ENCODE measurements at regions not wholly inside any gene's neighbourhood (a gene's known extent, or its start where the extent isn't known, plus 50 kb on each side); places are given as distances from the start of the nearest gene placed in this dataset.
"Not testable (repeated sequence)": the region's sequence is repeated elsewhere in the genome, so short reads cannot be mapped to it uniquely, and the experiment has no call there.

- no peak for DNase-seq
Measured at GRCh38 chr4:189800545-189801088, 140.1 kb upstream of the FRG1 start.

DNA sequence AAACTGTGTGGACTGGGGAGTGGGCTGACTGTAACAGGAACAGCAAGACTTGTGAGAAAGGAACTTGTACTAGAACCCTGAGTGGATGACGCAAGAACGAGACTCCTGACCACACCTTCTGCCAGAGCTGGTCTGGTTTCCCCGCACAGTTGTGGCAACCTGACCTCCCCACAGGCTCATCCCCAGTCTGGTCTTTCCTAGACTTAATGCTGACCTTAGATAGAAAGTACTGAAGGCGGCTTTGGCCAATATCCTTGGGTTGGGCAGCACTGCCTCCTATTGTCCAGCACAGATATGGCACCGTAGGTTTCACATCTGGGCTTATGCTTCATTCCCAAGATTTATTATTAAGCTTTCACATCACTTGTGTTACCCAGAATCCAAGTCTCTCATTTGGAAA is 137.8 kb upstream of the FRG1 start:
- no peak for DNase-seq

GRCh38 chr4:189804894-189805293 is 135.8 kb upstream of the FRG1 start:
- DNase-seq: no peak

DNA sequence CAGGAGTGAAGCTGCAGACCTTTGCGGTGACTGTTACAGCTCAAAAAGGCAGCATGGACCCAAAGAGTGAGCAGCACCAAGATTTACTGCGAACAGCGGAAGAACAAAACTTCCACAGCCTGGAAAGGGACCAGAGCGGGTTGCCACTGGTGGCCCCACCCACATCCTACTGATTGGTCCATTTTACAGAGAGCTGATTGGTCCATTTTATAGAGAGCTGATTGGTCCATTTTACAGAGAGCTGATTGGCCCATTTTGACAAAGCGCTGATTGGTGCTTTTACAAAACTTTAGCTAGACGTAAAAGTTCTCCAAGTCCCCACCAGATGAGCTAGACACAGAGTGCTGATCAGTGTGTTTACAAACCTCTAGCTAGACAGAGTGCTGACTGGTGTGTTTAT is 134.2 kb upstream of the FRG1 start:
- no peak for DNase-seq

DNA sequence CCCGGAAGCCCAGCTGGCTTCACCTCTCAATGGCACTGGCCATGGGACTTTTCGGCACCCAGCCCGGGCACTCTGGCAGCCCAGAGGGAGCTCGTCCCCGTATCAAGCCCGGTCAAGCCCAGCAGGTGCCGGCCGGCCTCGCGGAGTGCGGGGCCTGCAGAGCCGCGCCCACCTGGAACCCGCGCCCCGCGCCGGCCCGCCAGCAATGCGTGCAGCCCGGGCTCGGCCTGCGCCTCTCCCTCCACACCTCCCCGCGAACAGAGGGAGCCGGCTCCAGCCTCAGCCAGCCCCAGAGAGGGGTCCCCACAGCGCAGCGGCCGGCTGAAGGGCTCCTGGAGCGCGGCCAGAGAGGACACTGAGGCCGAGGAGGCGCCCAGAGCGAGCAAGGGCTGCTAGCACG is 133.6 kb upstream of the FRG1 start:
- DNase-seq: no peak

GRCh38 chr4:189809241-189809735 is 131.4 kb upstream of the FRG1 start:
- DNase-seq: no peak

GRCh38 chr4:189809839-189810238 is 130.8 kb upstream of the FRG1 start:
- no peak for DNase-seq

DNA sequence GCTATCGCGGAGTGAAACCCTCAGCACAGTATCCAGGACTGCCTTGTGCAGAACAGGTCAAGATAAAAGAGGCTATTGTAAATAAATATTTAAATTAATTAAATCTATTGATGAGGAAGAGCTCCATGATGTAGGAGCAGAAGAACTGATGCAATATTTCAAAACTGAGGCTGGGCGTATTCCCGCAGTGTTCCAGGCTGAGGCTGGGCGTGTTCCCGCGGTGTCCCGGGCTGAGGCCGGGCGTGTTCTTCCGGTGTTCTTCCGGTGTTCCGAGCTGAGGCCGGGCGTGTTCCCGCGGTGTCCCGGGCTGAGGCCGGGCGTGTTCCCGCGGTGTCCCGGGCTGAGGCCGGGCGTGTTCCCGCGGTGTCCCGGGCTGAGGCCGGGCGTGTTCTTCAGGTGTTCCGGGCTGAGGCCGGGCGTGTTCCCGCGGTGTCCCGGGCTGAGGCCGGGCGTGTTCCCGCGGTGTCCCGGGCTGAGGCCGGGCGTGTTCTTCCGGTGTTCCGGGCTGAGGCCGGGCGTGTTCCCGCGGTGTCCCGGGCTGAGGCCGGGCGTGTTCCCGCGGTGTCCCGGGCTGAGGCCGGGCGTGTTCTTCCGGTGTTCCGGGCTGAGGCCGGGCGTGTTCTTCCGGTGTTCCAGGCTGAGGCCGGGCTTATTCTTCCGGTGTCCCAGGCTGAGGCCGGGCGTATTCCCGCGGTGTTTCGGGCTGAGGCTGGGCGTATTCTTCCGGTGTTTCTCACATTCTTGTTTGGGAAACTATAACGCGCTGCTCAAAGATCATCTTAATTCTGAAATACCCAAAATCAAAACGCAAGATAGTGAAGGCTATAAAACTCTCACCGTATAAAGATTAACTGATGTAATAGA is 130.1 kb upstream of the FRG1 start:
- not testable (repeated sequence) for DNase-seq

- DNase-seq: no peak
Measured at GRCh38 chr4:189815404-189816192, 125.1 kb upstream of the FRG1 start.

DNA sequence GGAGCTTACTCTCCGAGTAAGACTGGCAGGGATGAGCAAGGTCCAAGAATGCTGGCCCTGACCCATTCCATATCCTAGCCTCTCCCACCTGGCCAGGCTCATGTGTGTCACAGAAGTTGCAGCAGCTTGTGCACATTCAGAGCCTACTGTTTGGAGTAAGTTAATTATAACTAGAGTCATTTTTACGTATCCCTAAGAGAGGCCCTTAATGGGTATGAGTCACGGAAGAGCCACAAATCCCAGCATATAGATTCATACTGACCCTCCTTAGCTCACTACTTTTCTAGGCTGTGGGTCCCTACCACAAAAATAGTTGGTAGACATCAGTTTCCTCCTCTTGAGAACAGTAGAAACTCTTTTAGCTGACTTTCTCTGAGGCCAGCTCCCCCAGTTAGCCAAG is 118.3 kb upstream of the FRG1 start:
- DNase-seq: no peak

DNA sequence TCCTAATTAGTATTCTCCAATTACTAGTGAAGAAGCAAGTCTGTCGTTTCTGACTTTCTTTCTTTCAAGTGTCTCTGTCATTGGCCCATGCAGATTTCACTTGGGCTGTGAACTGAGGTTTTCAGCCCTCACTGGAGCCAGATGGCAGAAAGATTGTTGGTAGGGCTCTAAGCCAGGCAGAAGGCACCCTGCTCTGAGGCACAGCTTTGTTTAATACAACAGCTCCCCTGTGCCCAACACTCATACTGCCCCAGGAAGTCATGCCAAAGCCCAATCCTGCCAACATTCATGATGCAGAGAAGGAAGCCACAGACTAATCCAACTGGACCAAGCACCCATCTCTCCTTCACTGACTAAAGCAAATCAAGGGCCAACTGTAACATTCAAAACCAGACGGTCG is 117.1 kb upstream of the FRG1 start:
- no peak for DNase-seq

- DNase-seq: no peak
Measured at GRCh38 chr4:189825466-189825865, 115.2 kb upstream of the FRG1 start.

DNA sequence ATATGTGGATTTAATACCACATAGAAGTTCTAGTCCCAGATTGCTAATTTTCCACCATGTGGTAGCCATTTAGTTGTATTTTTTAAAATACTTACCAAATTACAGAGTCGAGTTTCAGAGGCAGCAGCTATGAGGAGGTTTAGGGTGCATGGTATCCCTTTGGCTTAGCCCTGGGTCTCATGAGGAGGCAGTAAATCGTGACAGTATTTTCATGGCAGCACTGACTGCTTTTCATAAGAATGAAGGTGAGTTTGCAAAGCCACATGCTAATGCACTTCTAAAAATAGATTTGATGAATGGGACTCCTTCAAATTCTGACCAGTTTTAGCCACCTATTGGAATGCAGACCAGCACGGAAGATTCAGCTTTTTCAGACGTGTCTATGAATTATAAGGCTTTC is 114.0 kb upstream of the FRG1 start:
- no peak for DNase-seq

GRCh38 chr4:189828081-189828697 is 112.5 kb upstream of the FRG1 start:
- DNase-seq: no peak

DNA sequence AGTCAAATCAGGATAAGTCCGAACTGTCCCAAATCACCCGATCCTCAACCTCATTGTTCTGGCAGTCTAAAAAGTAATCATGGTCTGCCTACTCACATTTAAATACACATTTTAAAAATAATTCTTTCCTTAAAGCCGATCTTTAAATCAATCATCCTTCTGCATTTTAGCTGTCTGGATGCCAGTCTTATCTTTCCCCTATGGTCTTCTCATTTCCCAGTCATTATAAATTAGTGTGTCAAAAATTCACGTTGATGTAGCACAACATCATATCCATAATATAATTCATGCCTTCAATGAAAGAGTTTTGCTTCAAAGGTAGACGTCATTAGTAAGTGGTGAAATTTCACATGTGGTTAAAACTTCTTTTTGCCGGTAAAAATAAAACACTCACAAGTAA is 108.1 kb upstream of the FRG1 start:
- DNase-seq: no peak

DNA sequence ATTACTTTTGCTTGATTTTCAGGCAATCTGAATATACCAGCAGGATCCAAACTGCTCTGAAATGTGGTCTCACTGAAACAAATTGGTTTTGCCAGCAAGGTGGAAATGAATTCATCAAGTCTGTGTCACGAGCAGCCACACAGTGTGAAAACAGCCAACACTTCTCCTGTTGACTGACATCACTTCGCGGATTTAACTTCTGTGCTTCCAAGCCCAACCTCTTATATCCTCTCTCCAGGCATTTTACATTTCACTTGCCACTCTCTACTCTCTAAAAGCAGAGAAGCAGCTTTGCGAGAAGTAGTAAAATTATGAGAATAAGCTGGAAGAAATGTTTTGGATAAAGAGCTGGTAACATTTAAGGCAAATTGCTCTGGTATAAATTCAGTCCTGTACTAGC is 106.1 kb upstream of the FRG1 start:
- no peak for DNase-seq

- no peak for DNase-seq
Measured at GRCh38 chr4:189835505-189835904, 105.2 kb upstream of the FRG1 start.

DNA sequence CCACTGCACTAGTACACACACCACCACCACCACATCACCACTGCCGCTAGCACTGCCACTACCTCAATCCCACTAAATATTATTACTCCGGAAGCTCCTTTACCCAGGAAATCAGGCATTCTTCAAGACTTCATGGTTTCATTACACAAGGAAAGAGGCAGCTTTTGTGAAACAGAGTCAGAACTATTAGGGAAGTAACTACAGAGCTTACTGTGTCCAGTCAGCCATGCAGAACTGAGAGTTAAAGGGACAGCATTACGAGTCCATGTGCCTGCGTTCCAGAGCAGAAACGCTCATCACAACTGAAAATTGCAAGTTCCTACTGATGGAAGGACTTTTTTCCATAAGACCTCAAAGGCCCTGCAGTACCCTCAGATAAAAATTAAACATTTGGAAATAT is 103.2 kb upstream of the FRG1 start:
- DNase-seq: no peak

GRCh38 chr4:189838821-189839497 is 101.7 kb upstream of the FRG1 start:
- DNase-seq: no peak

DNA sequence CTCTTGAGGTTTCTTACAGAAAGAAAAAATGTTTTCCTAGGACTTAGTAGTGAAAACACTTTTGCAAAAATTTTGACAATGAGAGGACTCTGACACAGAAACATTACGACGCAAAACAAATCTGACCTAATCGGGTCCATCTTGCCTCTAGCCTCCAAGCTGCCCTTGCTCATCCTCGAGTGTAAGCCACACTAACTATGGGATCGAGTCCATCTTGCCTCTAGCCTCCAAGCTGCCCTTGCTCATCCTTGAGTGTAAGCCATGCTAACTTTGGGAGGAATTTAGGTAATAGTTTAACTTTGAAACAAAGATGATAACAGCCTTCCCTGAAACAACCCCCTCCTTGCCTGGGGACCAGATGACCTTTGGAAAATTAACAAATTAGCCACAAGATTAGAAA is 100.3 kb upstream of the FRG1 start:
- DNase-seq: no peak

GRCh38 chr4:189843413-189844009 is 97.2 kb upstream of the FRG1 start:
- DNase-seq: no peak

DNA sequence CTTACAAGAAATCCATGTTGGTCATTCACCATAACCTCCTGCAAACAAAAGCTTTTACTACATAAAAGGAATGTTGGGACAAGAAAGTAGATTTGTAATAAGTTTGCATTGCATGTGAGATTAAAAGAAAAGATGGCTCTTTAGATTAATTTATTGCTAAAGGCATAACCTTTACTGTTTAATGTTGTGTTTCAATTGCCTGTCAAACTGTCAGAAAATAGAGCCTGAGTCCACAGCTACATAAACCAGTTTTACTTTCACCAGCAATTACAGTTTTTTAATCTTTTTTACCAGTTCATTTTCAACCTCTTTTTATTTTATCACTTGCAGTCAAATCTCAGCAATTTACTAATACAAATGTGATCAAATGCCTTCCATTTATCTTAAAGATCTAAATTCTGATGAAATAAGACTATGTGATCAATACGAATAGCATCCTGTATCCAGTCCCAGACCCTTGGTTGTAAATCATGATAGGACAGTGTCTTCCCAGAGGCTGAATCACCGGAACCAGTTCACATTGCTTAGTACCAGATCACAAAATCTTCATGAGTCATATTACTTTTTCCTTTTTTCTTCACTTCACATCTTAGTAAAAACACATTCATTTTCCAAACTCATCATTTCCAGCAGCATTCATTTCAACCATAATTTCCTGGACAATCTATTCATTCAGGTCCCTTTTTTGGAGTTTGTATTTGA is 95.4 kb upstream of the FRG1 start:
- no peak for DNase-seq

All from effector CD8-positive, alpha-beta T cell (primary cell).